Dedifferentiated amniotic fluid mesenchymal stem cell (primary cell): ENCODE measurements at regions not wholly inside any gene's neighbourhood (a gene's known extent, or its start where the extent isn't known, plus 50 kb on each side); places are given as distances from the start of the nearest gene placed in this dataset.
"Not testable (repeated sequence)": the region's sequence is repeated elsewhere in the genome, so short reads cannot be mapped to it uniquely, and the experiment has no call there.

Experiments used
- DNase-seq: peaks from one replicate; pipeline ENCODE4 v3.0.0-alpha.2; 2016; ENCODE audit errors: extremely low spot score

GRCh38 chr6:167546611-167547327, 221.9 kb downstream of the TTLL2 start:
- no peak for DNase-seq

- DNase-seq = no peak
Observed at GRCh38 chr6:167547328-167547692, 222.4 kb downstream of the TTLL2 start.

- DNase-seq = no peak
Observed at GRCh38 chr6:167547751-167548150, 222.9 kb downstream of the TTLL2 start.

GRCh38 chr6:167548451-167548850, 223.6 kb downstream of the TTLL2 start:
- DNase-seq = no peak

- no peak for DNase-seq
Observed at GRCh38 chr6:167549213-167549612, 224.3 kb downstream of the TTLL2 start.

GRCh38 chr6:167550941-167551627, 226.2 kb downstream of the TTLL2 start:
- no peak for DNase-seq

- DNase-seq = no peak
Observed at GRCh38 chr6:167551628-167552257, 226.9 kb downstream of the TTLL2 start.

GRCh38 chr6:167552258-167552630, 227.4 kb downstream of the TTLL2 start:
- no peak for DNase-seq

- no peak for DNase-seq
Observed at GRCh38 chr6:167552961-167553735, 228.3 kb downstream of the TTLL2 start.

GRCh38 chr6:167553736-167554119, 228.8 kb downstream of the TTLL2 start:
- no peak for DNase-seq

- DNase-seq = no peak
Observed at GRCh38 chr6:167554854-167555253, 230.0 kb downstream of the TTLL2 start.

GRCh38 chr6:167555836-167556235, 230.9 kb downstream of the TTLL2 start:
- no peak for DNase-seq

- DNase-seq = no peak
Observed at GRCh38 chr6:167557675-167558074, 232.8 kb downstream of the TTLL2 start.

- no peak for DNase-seq
Observed at GRCh38 chr6:167558246-167559177, 233.6 kb downstream of the TTLL2 start.

- no peak for DNase-seq
Observed at GRCh38 chr6:167559675-167560479, 235.0 kb downstream of the TTLL2 start.

- no peak for DNase-seq
Observed at GRCh38 chr6:167560673-167561569, 236.0 kb downstream of the TTLL2 start.

GRCh38 chr6:167562862-167563261, 238.0 kb downstream of the TTLL2 start:
- not testable (repeated sequence) for DNase-seq

- DNase-seq = no peak
Observed at GRCh38 chr6:167564416-167565250, 239.7 kb downstream of the TTLL2 start.
